Activated CD4-positive, alpha-beta T cell treated with anti-CD3 and anti-CD28 coated beads, Interleukin-2, amount 50 U/mL, for 48 hours (primary cell): ENCODE measurements at regions not wholly inside any gene's neighbourhood (a gene's known extent, or its start where the extent isn't known, plus 50 kb on each side); places are given as distances from the start of the nearest gene placed in this dataset.
"Not testable (repeated sequence)": the region's sequence is repeated elsewhere in the genome, so short reads cannot be mapped to it uniquely, and the experiment has no call there.

Source experiments
- DNase-seq, 2 experiments: peaks; one replicate each; pipeline ENCODE4 v3.0.0-alpha.2; 2020

DNA sequence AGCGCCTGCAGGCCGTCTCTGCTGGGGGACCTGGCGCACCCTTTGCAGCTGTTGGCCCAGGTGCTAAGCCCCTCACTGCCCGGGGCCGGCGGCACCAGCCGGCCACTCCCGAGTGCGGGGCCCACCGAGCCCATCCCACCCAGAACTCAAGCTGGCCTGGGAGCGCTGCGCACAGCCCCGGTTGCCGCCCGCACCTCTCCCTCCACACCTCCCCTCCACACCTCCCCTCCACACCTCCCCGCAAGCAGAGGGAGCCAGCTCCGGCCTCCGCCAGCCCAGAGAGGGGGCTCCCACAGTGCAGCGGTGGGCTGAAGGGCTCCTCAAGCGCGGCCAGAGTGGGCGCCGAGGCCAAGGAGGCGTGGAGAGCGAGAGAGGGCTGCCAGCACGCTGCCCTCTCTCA is 177.8 kb upstream of the KAZN start:
- no peak for DNase-seq

DNA sequence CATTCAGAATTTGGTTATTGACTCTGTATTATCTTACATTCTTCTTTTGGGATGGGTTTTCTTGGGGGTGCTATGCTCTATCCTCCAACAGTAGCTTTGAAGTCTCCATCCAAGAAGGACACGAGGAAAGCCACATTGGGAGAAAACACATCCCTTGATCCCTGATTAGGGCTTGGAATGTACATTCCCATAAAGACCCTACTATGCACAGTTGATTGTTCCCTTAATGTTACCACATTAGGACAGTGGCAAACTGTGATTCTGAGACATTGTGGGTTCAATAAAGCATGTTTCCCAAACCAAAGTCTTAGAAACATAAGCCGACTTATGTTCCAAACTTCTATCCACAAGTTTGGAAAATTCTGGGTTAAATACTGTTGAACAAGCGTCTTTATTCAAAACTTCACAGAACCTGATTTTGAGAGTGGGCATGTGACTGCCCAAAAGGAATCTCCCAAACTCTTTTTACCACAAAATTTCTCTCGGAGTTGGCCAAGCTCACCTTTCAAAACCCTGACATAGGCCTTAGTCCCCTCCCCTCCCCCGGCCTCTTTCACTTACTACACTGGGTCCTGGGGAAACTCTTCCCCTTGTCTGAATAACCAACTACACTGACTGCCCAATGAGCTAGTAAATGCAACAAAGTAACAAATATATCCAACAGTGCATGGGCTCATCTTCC is 177.0 kb upstream of the KAZN start:
- no peak for DNase-seq

DNA sequence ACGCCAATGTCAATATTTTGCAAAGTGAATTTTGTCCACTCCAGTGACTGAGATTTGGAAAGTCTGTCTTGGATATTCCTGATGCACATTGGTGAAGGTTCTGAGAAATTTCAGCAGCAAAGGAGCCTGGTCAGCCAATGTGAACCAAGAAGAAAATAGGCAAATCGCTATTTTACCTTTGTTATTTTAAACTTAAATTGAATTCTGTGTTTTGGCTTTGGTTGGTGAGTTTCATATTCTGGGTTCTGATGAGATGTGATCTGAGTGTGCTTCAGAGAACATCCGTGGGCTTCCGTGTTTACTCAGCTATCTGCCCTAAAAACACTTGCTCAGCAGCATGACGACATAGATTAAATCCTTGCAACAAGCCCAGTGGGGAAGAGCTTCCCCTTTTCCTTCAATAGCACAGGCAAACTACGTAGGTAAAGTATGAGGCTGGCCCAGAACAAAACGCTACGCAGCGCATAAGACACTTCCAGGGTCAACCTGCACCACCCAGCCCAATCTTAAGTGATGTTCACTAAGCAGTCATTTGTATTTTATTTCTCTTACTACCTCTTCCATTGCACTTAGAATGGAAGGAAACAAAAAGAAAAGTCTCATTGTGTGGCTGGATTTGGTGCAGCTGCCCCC is 176.4 kb upstream of the KAZN start:
- DNase-seq: no peak

GRCh38 chr1:14424325-14425002 is 174.0 kb upstream of the KAZN start:
- no peak for DNase-seq

- no peak for DNase-seq
Observed at GRCh38 chr1:14426854-14427253, 171.6 kb upstream of the KAZN start.

DNA sequence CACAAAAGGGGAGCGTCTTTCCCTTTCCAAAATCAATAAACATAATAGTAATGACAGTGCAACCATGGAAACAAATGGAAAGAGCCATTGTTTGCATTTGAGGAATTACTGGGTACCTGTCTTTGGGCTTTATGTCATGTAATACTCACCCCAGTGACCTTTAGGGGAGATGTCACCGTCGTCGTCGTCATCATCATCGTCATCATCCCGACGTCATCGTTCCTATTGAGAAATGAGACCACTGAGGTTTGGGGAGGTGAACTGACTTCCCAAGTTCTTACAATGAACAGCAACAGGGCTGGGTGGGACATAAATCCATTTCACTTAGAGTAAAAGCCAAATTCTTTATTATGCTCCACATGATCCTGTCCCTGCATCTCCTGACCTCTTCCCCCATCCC is 168.9 kb upstream of the KAZN start:
- DNase-seq: no peak

GRCh38 chr1:14432728-14433127 is 165.8 kb upstream of the KAZN start:
- DNase-seq: not testable (repeated sequence)

DNA sequence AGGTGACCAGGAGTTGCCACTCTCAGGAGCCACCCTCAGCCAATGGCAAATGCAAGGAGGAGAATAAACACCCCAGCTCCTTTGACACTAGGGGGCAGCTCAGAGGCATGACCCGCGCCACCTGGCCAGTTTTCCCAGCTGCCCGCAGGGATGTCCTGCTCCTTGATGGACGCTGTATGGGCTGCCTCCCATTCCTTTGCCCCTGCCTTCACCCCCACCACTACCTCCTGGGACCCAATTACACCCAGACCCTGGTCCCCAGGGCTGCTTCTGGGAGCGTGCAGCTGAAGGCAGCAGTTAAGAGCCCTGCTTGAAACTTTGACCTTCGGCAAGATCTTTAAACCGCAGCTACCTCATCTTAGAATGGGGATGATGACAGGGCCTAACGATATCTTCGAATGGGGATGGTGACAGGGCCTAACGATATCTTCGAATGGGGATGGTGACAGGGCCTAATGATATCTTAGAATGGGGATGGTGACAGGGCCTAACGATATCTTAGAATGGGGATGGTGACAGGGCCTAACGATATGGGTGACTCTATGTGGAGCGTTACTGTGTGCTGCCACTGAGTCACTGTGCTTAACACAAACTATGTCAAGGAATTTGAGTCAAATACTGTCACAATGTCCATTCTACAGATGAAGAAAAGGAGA is 163.0 kb upstream of the KAZN start:
- DNase-seq: no peak

GRCh38 chr1:14437417-14437918 is 161.0 kb upstream of the KAZN start:
- no peak for DNase-seq

- DNase-seq: no peak
Observed at GRCh38 chr1:14438127-14438769, 160.2 kb upstream of the KAZN start.

DNA sequence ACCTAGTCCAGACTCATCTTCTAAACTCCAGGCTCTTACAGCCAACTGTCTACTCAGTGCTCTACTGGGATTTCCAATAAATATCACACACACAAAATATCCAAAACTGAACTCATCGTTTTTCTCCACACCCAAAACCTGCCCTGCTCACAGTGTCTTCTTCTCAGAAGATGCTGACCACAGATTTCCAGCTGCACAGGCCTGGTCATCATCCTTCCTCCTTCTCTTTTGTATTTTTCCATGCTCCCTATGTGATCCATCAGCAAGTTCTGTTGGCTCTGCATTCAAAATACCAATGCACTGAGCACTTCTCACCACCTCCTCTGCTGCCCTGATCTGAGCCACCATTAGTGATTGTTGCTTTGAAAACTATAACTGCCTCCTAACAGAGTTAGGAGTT is 159.5 kb upstream of the KAZN start:
- DNase-seq: no peak

- DNase-seq: no peak
Observed at GRCh38 chr1:14440166-14440565, 158.3 kb upstream of the KAZN start.

DNA sequence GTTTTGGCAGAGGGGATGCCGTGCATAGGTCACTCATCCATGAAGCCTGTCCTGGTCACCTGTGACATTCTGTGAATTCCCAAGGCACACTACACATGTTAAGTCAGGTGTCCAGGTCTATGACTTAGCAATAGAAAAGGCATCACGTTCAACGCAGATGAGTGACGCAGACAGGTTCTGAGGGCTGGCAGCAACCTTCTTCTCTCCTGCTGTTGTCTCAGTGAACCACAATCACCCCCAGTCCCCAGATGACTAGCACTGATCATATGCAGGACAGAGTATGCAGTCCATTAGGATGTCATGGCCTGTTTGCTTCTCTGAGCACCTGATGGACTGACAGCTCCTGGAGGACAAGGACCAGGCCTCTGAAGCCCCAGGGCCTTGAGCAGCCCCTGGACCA is 157.8 kb upstream of the KAZN start:
- no peak for DNase-seq

DNA sequence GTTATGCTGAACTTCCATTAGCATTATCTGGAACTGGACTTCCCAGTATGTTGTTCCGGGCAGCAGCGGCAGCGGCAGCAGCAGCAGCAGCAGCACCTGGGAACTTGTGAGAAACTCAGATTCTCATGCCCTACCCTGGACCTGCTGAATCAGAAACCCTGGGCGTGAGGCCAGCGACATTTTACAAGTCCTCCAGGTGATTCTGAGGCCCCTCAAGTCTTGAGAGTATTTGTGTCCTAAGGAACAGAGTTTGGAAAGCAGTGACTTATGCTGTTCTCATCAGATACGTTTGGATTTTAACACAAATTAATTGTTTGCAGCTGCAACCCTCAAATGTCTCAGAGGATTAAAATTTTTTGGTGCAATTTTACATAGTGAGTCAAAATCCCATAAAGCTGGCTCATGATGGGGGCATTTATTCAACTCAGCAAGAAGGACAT is 157.2 kb upstream of the KAZN start:
- no peak for DNase-seq

DNA sequence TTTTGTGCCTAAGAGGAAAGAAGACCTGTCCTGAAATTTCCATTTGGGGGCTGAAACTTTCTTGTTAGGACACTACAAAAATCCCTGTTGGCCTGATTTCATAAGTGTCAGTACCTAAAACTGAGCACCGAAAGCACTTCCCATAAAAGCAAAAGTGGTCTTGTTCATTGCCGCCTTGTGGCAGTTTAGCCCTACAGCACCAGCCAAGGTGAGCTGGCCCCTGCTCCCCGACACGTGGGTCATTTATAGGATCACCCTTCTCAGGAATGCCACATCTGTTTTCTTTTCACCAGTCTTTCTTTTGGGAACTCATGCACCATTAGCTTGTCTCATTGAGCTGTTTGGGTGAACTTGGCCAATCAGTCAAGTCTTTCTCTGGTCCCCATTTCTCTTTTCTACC is 155.8 kb upstream of the KAZN start:
- DNase-seq: no peak

- no peak for DNase-seq
Observed at GRCh38 chr1:14443164-14443787, 155.2 kb upstream of the KAZN start.

- no peak for DNase-seq
Observed at GRCh38 chr1:14451217-14451616, 147.3 kb upstream of the KAZN start.

GRCh38 chr1:14452551-14452950 is 145.9 kb upstream of the KAZN start:
- no peak for DNase-seq

- no peak for DNase-seq
Observed at GRCh38 chr1:14460173-14460572, 138.3 kb upstream of the KAZN start.

GRCh38 chr1:14462851-14463250 is 135.6 kb upstream of the KAZN start:
- no peak for DNase-seq

- DNase-seq: no peak
Observed at GRCh38 chr1:14466006-14466405, 132.5 kb upstream of the KAZN start.

DNA sequence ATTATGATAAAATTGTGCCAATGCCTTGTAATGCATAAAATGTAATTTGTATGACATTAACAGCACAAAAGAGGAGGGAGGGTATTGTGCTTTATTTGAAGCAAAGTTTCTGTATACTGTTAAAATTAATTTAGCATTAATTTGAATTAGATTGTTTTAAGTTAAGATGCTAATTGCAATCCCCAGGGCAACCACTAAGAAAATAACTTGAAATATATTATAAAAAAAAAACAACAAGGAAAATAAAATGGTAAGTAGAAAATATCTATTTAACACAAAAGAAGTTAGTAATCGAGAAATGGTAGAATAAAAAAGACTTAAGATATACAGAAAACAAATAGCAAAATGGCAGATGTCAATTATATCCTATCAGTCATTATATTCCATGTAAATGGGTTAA is 131.4 kb upstream of the KAZN start:
- DNase-seq: no peak

DNA sequence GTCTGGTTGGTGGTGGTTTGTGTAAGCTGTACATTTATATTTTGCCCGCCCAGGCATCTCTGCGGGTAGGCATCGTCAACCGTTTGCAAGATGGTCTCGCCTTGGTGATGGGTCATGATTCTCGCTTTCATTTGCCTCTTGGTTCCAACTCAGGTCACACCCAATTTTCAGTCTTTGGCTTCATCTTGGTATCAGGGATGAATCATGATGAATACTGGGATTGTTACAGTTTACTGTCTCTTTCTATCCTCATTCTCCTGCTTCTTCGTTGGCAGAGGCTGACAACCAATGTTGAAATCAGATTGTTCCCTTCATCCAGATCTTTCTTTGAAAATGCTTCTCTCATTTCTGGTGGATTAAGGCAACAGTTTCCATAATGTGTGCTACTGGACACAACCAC is 129.7 kb upstream of the KAZN start:
- no peak for DNase-seq
